ENCODE measurements at regions not wholly inside any gene's neighbourhood (a gene's known extent, or its start where the extent isn't known, plus 50 kb on each side); places are given as distances from the start of the nearest gene placed in this dataset.

- Histone ChIP-seq H3K9me3 (ENCODE audit: control insufficient read depth, low read depth, low read length) (no peaks in the 10 kb centered on the region), H3K79me2 (ENCODE audit: control insufficient read depth, insufficient read depth, low read length) (no peaks in the 10 kb centered on the region), H3K4me2 (ENCODE audit: control insufficient read depth, extremely low read depth, insufficient read depth, low read depth, low read length) (no peak overlapping the region), H3K4me1 (ENCODE audit: control insufficient read depth, extremely low read depth, insufficient read depth, low read length) (no peaks in the 10 kb centered on the region), H3K27me3 (ENCODE audit: control insufficient read depth, extremely low read depth, insufficient read depth, low read length) (no peaks in the 10 kb centered on the region), H3K27ac (ENCODE audit: control insufficient read depth, insufficient read depth, low read length) (no peak overlapping the region), H3K4me3 (ENCODE audit: control insufficient read depth in 2 of 3, extremely low read depth in 1 of 3, insufficient read depth in 2 of 3, low read depth in 1 of 3, low read length in 3 of 3) (no peak overlapping the region), H3K36me3 (ENCODE audit: control insufficient read depth in 2 of 2, extremely low read depth in 1 of 2, insufficient read depth in 2 of 2, low read length in 2 of 2) (no peaks in the 10 kb centered on the region), H2AFZ (ENCODE audit: control insufficient read depth, low read length) (no peak overlapping the region), H3K9me1 (ENCODE audit: control insufficient read depth, extremely low read depth, insufficient read depth, low read length) (no peaks in the 10 kb centered on the region), H3K9ac (ENCODE audit: control insufficient read depth, extremely low read depth, insufficient read depth, low read length) (no peak overlapping the region), H4K20me1 (ENCODE audit: control insufficient read depth, extremely low read depth, insufficient read depth, low read length) (no peaks in the 10 kb centered on the region)
- dilution Hi-C loops (cut with MboI; ENCODE audit: extremely low pct_ligation_motif_present, low sequenced_read_pairs): no loop called here
- DNase-seq (ENCODE audit: low read depth, low spot score) (no peak), FAIRE-seq (no peak)
- TF ChIP-seq CTCF (optimal IDR thresholded peaks at IDR 0.05 in 1 of 3, IDR thresholded peaks at IDR 0.05 in 1 of 3, conservative IDR thresholded peaks at IDR 0.05 in 1 of 3; ENCODE audit: extremely low read depth in 1 of 3, insufficient read depth in 2 of 3, low read length in 3 of 3) (no peak), EZH2 (IDR thresholded peaks at IDR 0.05; ENCODE audit: low read length) (no peak)
Measured at GRCh38 chr5:167478188-167478587, 813.3 kb upstream of the WWC1 start.

- DNase-seq (ENCODE audit: low read depth, low spot score) (no peak), FAIRE-seq (no peak)
- Histone ChIP-seq H3K27ac (ENCODE audit: control insufficient read depth, insufficient read depth, low read length) (no peak overlapping the region), H3K4me2 (ENCODE audit: control insufficient read depth, extremely low read depth, insufficient read depth, low read depth, low read length) (no peak overlapping the region), H3K9me3 (ENCODE audit: control insufficient read depth, low read depth, low read length) (no peaks in the 10 kb centered on the region), H4K20me1 (ENCODE audit: control insufficient read depth, extremely low read depth, insufficient read depth, low read length) (no peaks in the 10 kb centered on the region), H2AFZ (ENCODE audit: control insufficient read depth, low read length) (no peak overlapping the region), H3K36me3 (ENCODE audit: control insufficient read depth in 2 of 2, extremely low read depth in 1 of 2, insufficient read depth in 2 of 2, low read length in 2 of 2) (no peaks in the 10 kb centered on the region), H3K4me1 (ENCODE audit: control insufficient read depth, extremely low read depth, insufficient read depth, low read length) (no peaks in the 10 kb centered on the region), H3K9me1 (ENCODE audit: control insufficient read depth, extremely low read depth, insufficient read depth, low read length) (no peaks in the 10 kb centered on the region), H3K79me2 (ENCODE audit: control insufficient read depth, insufficient read depth, low read length) (no peaks in the 10 kb centered on the region), H3K9ac (ENCODE audit: control insufficient read depth, extremely low read depth, insufficient read depth, low read length) (no peak overlapping the region), H3K27me3 (ENCODE audit: control insufficient read depth, extremely low read depth, insufficient read depth, low read length) (no peaks in the 10 kb centered on the region), H3K4me3 (ENCODE audit: control insufficient read depth in 2 of 3, extremely low read depth in 1 of 3, insufficient read depth in 2 of 3, low read depth in 1 of 3, low read length in 3 of 3) (no peak overlapping the region)
- TF ChIP-seq CTCF (optimal IDR thresholded peaks at IDR 0.05 in 1 of 3, IDR thresholded peaks at IDR 0.05 in 1 of 3, conservative IDR thresholded peaks at IDR 0.05 in 1 of 3; ENCODE audit: extremely low read depth in 1 of 3, insufficient read depth in 2 of 3, low read length in 3 of 3) (no peak), EZH2 (IDR thresholded peaks at IDR 0.05; ENCODE audit: low read length) (no peak)
- dilution Hi-C loops (cut with MboI; ENCODE audit: extremely low pct_ligation_motif_present, low sequenced_read_pairs): no loop called here
Measured at GRCh38 chr5:167479779-167480178, 811.7 kb upstream of the WWC1 start.

All from keratinocyte (primary cell).